CD4-positive, alpha-beta T cell treated with Interleukin-15 for 4 hours (primary cell): ENCODE measurements at regions not wholly inside any gene's neighbourhood (a gene's known extent, or its start where the extent isn't known, plus 50 kb on each side); places are given as distances from the start of the nearest gene placed in this dataset.
"Not testable (repeated sequence)": the region's sequence is repeated elsewhere in the genome, so short reads cannot be mapped to it uniquely, and the experiment has no call there.

Experiments
- DNase-seq: peaks from one replicate; pipeline ENCODE4 v3.0.0-alpha.2; 2020; ENCODE audit warnings: low spot score

DNA sequence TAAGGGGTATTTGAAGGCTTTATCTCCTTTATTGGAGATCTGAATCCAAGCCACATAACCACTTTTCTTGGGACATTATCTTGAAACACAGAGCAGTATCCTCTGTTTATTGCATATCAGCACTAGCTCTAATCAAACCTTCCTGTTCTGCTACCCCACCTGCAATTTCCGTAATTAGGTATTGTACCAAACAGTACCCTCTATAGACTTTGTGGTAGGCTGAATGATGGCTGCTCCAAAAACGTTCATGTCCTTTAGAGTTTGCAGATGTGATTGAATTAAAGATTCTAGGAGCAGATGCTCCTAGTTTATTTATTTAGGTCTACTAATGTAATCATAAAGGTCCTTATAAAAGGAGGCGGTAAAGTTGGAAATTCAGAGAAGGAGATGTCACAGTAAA lies 573.0 kb upstream of the ATXN7L3B start:
- no peak for DNase-seq

DNA sequence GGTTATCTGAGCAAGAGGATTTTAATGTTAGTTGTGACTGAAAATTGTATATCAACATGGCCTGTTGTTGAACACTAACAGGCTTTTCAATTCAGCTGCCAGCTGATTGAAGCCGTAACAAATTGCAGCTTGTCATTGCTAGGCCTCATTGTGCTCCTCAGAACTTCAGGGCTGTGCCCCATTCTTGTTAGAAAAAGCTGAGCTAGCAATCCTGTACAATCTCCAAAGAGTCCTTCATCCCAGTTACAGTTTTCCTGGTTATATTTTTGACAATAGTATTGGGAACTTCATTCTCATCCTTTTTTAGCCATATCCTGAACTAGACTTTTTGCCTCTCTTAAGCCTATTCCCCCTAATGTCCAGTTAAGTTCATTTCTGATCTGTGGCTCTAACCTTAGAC lies 564.1 kb upstream of the ATXN7L3B start:
- no peak for DNase-seq

GRCh38 chr12:73984552-73984951 lies 553.1 kb upstream of the ATXN7L3B start:
- no peak for DNase-seq

GRCh38 chr12:73991138-73991537 lies 546.5 kb upstream of the ATXN7L3B start:
- no peak for DNase-seq

GRCh38 chr12:73998894-73999293 lies 538.7 kb upstream of the ATXN7L3B start:
- DNase-seq, result no peak

DNA sequence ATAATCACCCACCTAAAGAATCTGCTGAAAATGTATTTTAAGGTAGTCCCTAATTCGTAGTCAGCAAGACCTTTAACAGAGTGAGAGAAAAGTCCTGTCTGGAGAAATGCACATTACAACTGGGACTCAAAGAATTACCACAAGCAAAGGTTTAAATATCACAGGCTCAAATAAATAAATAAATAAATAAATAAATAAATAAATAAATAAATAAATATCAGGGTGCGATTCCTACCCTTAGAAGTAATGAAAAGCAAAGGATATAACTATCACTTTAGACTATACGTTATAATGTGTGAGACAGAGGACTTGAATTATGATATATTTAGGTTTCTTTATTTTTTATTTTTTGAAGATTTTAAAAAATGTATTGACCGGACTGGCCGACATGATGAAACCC lies 522.5 kb upstream of the ATXN7L3B start:
- no peak for DNase-seq

DNA sequence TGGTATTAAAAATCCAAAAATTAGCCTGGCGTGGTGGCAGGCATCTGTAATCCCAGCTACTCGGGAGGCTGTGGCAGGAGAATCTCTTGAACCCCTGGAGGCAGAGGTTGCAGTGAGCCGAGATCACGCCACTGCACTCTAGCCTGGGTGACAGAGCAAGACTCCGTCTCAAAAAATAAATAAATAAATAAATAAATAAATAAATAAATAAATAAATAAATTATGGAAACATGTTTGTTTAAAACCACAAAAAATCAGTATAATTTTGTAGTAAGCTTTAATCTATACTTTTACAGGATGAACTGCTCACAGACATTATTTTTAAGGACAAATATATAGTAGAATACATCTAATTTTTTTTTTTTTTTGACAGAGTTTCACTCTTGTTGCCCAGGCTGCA lies 521.3 kb upstream of the ATXN7L3B start:
- not testable (repeated sequence) for DNase-seq

GRCh38 chr12:74018849-74019248 lies 518.8 kb upstream of the ATXN7L3B start:
- no peak for DNase-seq

- DNase-seq, result no peak
Measured at GRCh38 chr12:74021937-74022336, 515.7 kb upstream of the ATXN7L3B start.

- no peak for DNase-seq
Measured at GRCh38 chr12:74031045-74031444, 506.6 kb upstream of the ATXN7L3B start.

- no peak for DNase-seq
Measured at GRCh38 chr12:74033531-74033930, 504.1 kb upstream of the ATXN7L3B start.

DNA sequence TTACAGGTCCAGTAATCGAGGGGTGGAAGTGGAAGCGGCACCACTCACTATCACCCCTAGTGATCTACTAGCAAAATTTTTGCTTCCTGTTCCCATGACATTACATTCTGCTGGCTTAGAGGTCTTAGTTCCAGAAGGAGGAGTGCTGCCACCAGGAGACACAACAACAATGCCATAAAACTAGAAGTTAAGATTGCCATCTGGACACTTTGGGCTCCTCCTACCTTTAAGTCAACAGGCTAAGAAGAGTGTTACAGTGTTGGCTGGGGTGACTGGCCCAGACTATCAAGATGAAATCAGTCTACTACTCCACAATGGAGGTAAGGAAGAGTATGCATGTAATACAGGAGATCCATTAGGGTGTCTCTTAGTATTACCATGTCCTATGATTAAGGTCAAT lies 498.5 kb upstream of the ATXN7L3B start:
- not testable (repeated sequence) for DNase-seq

- DNase-seq, result no peak
Measured at GRCh38 chr12:74043343-74043742, 494.3 kb upstream of the ATXN7L3B start.

DNA sequence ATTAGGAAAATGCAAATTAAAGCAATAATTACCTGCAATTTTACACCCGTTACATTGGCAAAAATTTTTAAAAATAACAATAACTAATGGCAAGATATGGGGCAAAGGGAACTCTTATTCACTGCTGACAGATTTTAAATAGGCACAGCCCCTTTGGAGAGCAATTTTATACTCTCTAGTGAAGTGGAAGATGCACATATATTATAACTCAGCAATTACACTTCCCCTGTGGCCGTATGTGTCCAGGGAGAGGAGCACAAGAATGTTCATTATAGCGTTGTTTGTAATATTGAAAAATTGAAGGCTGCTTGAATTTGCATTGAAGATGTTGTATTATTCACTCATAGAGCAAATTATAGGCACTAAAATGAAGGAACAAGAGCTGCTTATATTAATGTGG lies 488.3 kb upstream of the ATXN7L3B start:
- DNase-seq, result no peak

DNA sequence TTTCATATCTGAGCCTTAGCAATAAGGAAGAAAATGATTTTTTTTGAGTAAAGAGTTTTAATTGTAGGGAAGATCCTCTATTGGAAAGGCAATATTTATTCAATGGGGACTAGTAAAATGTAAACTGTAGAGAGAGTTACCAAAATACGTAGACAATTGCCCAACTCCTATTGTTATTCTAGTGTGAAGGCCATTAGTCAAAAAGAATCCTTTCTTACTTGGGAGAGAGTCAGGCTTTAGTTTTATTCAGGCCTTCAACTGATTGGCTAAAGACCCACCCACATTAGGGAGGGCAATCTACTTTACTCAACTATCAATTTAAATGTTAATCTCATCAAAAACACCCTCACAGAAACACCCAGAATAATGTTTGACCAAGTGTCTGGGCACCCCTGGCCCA lies 485.8 kb upstream of the ATXN7L3B start:
- no peak for DNase-seq

GRCh38 chr12:74066476-74066875 lies 471.2 kb upstream of the ATXN7L3B start:
- no peak for DNase-seq

DNA sequence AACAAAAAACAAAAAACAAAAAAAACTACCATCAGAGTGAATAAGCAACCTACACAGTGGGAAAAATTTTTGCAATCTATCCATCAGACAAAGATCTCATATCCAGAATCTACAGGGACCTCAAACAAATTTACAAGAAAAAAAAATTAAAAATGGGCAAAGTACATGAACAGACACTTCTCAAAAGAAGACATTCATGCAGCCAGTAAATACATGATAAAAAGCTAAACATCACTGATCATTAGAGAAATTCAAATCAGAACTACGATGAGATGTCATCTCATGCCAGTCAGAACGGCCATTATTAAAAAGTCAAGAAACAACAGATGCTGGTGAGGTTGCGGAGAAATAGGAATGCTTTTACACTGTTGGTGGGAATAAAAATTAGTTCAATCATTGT lies 466.5 kb upstream of the ATXN7L3B start:
- DNase-seq, result no peak

DNA sequence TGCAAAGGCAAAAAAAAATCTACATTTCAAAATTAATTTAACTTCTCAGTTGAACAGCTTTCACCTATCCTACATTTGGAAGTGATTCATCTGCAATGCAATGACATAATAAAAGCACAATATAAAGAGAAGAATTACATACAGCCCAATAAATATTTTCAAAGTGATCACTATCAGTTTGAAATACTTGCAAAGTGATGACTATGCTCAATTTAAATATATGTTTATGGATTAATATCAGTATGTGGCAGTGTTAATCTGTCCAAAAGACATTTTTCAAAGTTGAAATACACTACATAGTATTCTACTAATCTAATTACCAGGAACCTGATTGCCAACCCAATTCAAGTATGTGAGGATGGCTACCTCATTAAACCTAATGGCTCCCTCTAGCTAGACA lies 460.7 kb upstream of the ATXN7L3B start:
- DNase-seq, result no peak

DNA sequence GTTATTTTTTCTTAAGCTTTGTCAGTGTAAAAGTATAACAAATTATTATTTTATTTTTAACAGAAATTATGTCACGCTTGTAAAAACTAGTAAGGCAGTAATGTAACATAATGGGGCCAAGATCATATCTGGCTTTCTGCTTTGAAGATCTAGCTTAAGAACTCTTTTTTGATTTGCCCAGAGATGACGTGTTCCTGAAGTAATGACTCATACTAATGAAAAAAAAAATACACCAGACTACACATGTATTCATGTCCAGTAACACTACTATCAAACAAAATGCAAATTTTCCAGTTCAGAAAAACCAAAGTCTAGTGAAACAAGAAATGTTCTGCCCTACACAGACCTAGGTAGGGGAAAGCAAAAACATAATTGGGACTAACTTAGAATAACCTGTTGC lies 432.2 kb upstream of the ATXN7L3B start:
- no peak for DNase-seq

GRCh38 chr12:74108729-74109128 lies 428.9 kb upstream of the ATXN7L3B start:
- no peak for DNase-seq

DNA sequence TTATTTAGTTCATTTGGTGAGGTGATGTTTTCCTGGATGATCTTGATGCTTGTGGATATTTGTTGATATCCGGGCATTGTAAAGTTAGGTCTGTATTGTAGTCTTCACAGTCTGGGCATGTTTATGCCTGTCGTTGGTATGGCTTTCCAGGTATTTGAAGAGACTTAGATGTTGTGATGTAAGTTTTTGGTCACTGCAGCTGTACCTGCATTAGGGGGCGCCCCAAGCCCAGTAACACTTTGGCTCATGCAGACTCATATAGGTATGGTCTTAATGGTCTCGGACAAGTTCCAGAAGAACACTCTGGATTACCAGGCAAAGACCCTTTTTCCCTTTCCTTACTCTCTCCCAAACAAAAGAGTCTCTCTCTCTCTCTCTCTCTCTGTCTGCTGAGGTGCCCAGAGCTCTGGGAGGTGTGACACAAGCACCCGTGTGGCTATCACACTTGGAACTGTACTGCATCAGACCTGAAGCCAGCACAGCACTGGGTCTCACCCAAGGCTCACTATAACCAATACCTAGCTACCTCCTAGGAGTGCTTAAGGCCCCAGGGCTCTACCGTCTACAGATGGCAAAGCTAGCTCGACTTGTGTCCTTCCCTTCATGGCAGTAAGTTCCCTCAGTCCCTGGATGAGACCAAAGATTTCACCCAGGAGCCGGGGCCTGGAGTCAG lies 425.8 kb upstream of the ATXN7L3B start:
- DNase-seq, result no peak

- DNase-seq, result no peak
Measured at GRCh38 chr12:74119811-74120362, 417.7 kb upstream of the ATXN7L3B start.

GRCh38 chr12:74120644-74121043 lies 417.0 kb upstream of the ATXN7L3B start:
- no peak for DNase-seq

DNA sequence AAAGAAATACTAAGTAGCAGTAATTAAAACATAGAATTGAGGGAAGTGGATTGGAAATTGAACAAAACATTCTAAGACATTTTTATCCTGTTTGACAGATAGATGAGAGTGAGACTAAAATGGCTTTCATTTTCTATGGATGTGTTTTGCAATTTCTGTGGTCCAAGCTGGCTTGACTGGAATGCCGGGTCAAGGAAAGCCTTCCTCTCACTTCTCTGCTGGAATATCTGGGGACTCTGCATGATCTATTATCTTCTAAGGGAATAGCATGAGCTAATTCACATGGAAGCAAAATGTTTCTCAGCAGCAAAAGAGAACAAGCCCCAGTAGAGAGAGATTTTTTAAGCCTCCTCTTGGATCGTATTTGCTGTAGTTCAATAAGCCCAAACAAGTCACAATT lies 407.9 kb upstream of the ATXN7L3B start:
- DNase-seq, result no peak
